ENCODE measurements at regions not wholly inside any gene's neighbourhood (a gene's known extent, or its start where the extent isn't known, plus 50 kb on each side); places are given as distances from the start of the nearest gene placed in this dataset.

- no peaks in the 10 kb centered on the region for H3K36me3 ChIP-seq (ENCODE audit: control insufficient read depth, insufficient read depth, low read length)
- no peak for TF ChIP-seq CTCF (IDR thresholded peaks at IDR 0.05; ENCODE audit: insufficient read depth, low read depth, low read length)
- ChIA-PET POLR2A (interaction anchor here (0.7 to 1.1 kb wide), 3 partner anchors 58 to 234 kb away, joined by 3 to 4 read pairs (median 3); partner anchors contain the start of gene CCDC71L), CTCF (interaction anchor here (1.1 to 4.3 kb wide), 5 partner anchors 58 to 308 kb away, joined by 3 to 26 read pairs (median 5); no protein-coding TSS in a partner anchor)
- no peak for DNase-seq (ENCODE audit: low read depth)
- H3K27me3 ChIP-seq (ENCODE audit: control insufficient read depth, insufficient read depth, low read length): no peaks in the 10 kb centered on the region
- no peak overlapping the region for H3K4me3 ChIP-seq (ENCODE audit: low read depth, low read length)
Measured at GRCh38 chr7:106484562-106484961, 176.4 kb downstream of the CCDC71L start.

- Histone ChIP-seq H3K36me3 (ENCODE audit: control insufficient read depth, insufficient read depth, low read length) (no peaks in the 10 kb centered on the region), H3K27me3 (ENCODE audit: control insufficient read depth, insufficient read depth, low read length) (no peaks in the 10 kb centered on the region), H3K4me3 (ENCODE audit: low read depth, low read length) (no peak overlapping the region)
- TF ChIP-seq CTCF (IDR thresholded peaks at IDR 0.05; ENCODE audit: insufficient read depth, low read depth, low read length): no peak
- CTCF ChIA-PET: interaction anchor here (1.3 to 4.3 kb wide), 3 partner anchors 16 to 306 kb away, joined by 3 to 14 read pairs (median 13); no protein-coding TSS in a partner anchor
- POLR2A ChIA-PET: interaction anchor here (0.6 kb wide), 1 partner anchor 162 kb away, joined by 5 read pairs; no protein-coding TSS in a partner anchor
- DNase-seq (ENCODE audit: low read depth): no peak
Measured at GRCh38 chr7:106482091-106482490, 178.9 kb downstream of the CCDC71L start.

- Histone ChIP-seq H3K27me3 (ENCODE audit: control insufficient read depth, insufficient read depth, low read length) (no peaks in the 10 kb centered on the region), H3K4me3 (ENCODE audit: low read depth, low read length) (no peak overlapping the region), H3K36me3 (ENCODE audit: control insufficient read depth, insufficient read depth, low read length) (no peaks in the 10 kb centered on the region)
- no peak for TF ChIP-seq CTCF (IDR thresholded peaks at IDR 0.05; ENCODE audit: insufficient read depth, low read depth, low read length)
- DNase-seq (ENCODE audit: low read depth): no peak
- CTCF ChIA-PET: interaction anchor here (2.8 kb wide), 1 partner anchor 18 kb away, joined by 13 read pairs; no protein-coding TSS in a partner anchor
- POLR2A ChIA-PET: no interaction called here
Measured at GRCh38 chr7:106480616-106481031, 180.3 kb downstream of the CCDC71L start.

- H3K4me3 ChIP-seq (ENCODE audit: low read depth, low read length): no peak overlapping the region
- H3K27me3 ChIP-seq (ENCODE audit: control insufficient read depth, insufficient read depth, low read length): no peaks in the 10 kb centered on the region
- CTCF ChIA-PET: interaction anchor here (2.8 kb wide), 1 partner anchor 18 kb away, joined by 13 read pairs; no protein-coding TSS in a partner anchor
- POLR2A ChIA-PET: no interaction called here
- H3K36me3 ChIP-seq (ENCODE audit: control insufficient read depth, insufficient read depth, low read length): no peaks in the 10 kb centered on the region
- no peak for DNase-seq (ENCODE audit: low read depth)
- no peak for TF ChIP-seq CTCF (IDR thresholded peaks at IDR 0.05; ENCODE audit: insufficient read depth, low read depth, low read length)
Measured at GRCh38 chr7:106480161-106480579, 180.8 kb downstream of the CCDC71L start.

- ChIA-PET POLR2A (no interaction called here), CTCF (interaction anchor here (1.0 kb wide), 1 partner anchor 300 kb away, joined by 3 read pairs; no protein-coding TSS in a partner anchor)
- DNase-seq (ENCODE audit: low read depth): no peak
- no peaks in the 10 kb centered on the region for H3K36me3 ChIP-seq (ENCODE audit: control insufficient read depth, insufficient read depth, low read length)
- TF ChIP-seq CTCF (IDR thresholded peaks at IDR 0.05; ENCODE audit: insufficient read depth, low read depth, low read length): no peak
- no peak overlapping the region for H3K4me3 ChIP-seq (ENCODE audit: low read depth, low read length)
- no peaks in the 10 kb centered on the region for H3K27me3 ChIP-seq (ENCODE audit: control insufficient read depth, insufficient read depth, low read length)
Measured at GRCh38 chr7:106476751-106477150, 184.2 kb downstream of the CCDC71L start.
